ENCODE measurements at regions not wholly inside any gene's neighbourhood (a gene's known extent, or its start where the extent isn't known, plus 50 kb on each side); places are given as distances from the start of the nearest gene placed in this dataset.

- no peaks in the 10 kb centered on the region for H3K79me2 ChIP-seq (ENCODE audit: control insufficient read depth, insufficient read depth, low read length)
- no peak for TF ChIP-seq BCL11A (IDR thresholded peaks at IDR 0.05; ENCODE audit: low read depth, low read length)
- TF ChIP-seq BCLAF1 (IDR thresholded peaks at IDR 0.05) = no peak
- TF ChIP-seq RELB (IDR thresholded peaks at IDR 0.05; ENCODE audit: low read depth) = no peak
- ATAC-seq (no peak), DNase-seq (ENCODE audit: low read depth, low spot score) (no peak), FAIRE-seq (no peak)
- no peak overlapping the region for H3K9ac ChIP-seq (ENCODE audit: control insufficient read depth, insufficient read depth, low read length)
- WGBS (ENCODE audit: insufficient coverage, insufficient replicate concordance, low lambda C conversion rate, missing lambda C conversion rate) = 61% methylated on average over 14 of the region's 14 CpGs
- ChIA-PET CTCF (interaction anchor here (0.7 to 2.8 kb wide), 2 partner anchors 72 to 253 kb away, joined by 3 to 7 read pairs; no protein-coding TSS in a partner anchor), RAD21 (ENCODE audit: unreplicated experiment) (no interaction called here), POLR2A (no interaction called here), SMC1A (ENCODE audit: uncharacterized antibody, unreplicated experiment) (no interaction called here)
- H2AFZ ChIP-seq (ENCODE audit: control insufficient read depth, low read depth, low read length) = no peak overlapping the region
- no peaks in the 10 kb centered on the region for H4K20me1 ChIP-seq (ENCODE audit: control insufficient read depth, insufficient read depth)
- peaks cover 11% of the 10 kb centered on the region for H3K4me1 ChIP-seq (ENCODE audit: control insufficient read depth, insufficient read depth, low read length)
- in situ Hi-C loops (cut with MboI) (no loop called here), intact Hi-C loops (cut with micrococcal nuclease; ENCODE audit: unreplicated experiment) (no loop called here)
- H3K9me3 ChIP-seq (replicated peaks; ENCODE audit: control insufficient read depth, insufficient read depth, low read length) = no peaks in the 10 kb centered on the region
- no peak overlapping the region for H3K4me3 ChIP-seq
- H3K36me3 ChIP-seq (ENCODE audit: control insufficient read depth in 2 of 2, insufficient read depth in 2 of 2, low read length in 1 of 2) = no peaks in the 10 kb centered on the region
- no TSS peak for BruUV-seq (replicated peaks)
- no peak overlapping the region for H3K27ac ChIP-seq (ENCODE audit: control insufficient read depth, insufficient read depth)
- H3K4me2 ChIP-seq (ENCODE audit: control insufficient read depth, insufficient read depth) = no peak overlapping the region
- no peaks in the 10 kb centered on the region; a peak in 2 of 4 replicates for H3K27me3 ChIP-seq (replicated peaks in 1 of 2; ENCODE audit: control insufficient read depth in 2 of 2, insufficient read depth in 2 of 2, low read length in 1 of 2)
Observed at GRCh38 chr14:100638211-100638855, 51.1 kb upstream of the BEGAIN start.
